HG03521 (cell line): ENCODE measurements at regions not wholly inside any gene's neighbourhood (a gene's known extent, or its start where the extent isn't known, plus 50 kb on each side); places are given as distances from the start of the nearest gene placed in this dataset.
A peak's percentile ranks its signal among the peaks of the same experiment; 100 is the strongest.
"Not testable (repeated sequence)": the region's sequence is repeated elsewhere in the genome, so short reads cannot be mapped to it uniquely, and the experiment has no call there.

Source experiments
- ATAC-seq: cut with Tn5 transposase; IDR thresholded peaks from one replicate; pipeline ENCODE4 v1.9.1; 2021; ENCODE audit warnings: mild to moderate bottlenecking, moderate library complexity; ENCODE audit not compliant: unreplicated experiment

DNA sequence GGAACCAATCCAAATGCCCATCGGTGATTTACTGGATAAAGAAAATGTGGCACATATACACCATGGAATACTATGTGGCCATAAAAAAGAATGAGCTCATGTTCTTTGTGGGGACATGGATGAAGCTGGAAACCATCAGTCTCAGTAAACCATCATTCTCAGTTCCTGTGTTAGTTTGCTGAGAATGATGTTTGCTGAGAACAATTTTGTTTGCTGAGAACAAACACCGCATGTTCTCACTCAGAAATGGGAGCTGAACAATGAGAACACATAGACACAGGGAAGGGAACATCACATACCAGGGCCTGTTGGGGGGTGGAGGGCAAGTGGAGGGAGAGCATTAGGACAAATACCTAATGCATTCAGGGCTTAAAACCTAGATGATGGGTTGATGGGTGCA is 185.5 kb downstream of the ANXA1 start:
- ATAC-seq = not testable (repeated sequence)

DNA sequence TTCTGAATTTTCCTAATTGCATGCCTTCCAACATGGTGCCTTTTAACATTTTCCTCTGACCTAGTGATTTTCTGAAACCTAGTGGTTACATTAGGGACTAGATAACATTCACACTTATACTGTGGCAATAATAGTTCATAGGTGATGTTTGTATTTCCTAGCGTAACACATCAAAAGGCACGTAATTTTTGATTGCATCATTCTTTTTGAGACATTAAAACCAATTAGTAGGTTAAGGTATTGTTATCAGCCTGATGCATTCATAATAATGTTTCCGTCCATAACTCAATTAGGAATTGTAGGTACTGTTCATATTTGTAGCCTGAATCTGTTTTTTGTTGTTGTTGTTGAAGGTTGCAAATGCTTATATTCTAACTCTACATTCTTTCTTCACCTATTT is 192.4 kb downstream of the ANXA1 start:
- no peak for ATAC-seq

DNA sequence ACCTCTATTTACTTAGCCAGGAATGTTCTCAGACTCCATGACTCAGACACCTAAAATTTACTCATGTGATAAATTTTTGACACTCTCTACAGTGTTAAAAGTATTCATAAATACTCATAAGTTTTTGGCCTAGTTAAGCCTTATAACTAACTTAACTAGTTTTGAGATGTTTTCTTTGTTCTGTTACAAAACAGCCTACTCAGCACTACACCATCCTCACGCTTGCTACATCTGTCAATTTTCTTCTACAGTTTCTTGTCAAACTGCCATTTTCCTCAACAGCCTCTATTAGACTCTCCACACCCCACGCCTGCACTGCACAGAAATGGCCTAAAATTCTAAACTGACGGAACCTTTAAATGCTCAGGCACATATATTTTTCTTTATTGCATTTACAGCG is 195.5 kb downstream of the ANXA1 start:
- no peak for ATAC-seq

DNA sequence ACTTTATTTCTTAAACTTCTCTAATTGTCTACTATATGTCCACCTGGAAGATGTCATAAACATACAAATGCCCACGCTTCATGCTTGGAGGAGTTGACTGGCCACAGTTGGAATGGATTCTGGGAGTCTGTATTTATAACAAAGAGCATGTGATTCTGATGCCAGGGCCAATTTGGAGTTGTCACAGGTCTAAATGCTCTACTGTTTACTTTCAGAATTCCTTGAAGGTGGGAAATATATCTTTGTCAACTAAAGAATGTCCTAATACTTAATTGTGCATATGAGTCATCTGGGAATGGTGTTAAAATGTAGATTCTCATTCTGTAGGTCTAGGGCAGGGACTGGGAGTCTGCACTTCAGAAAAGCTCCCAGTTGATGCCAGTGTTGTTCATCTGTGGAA is 196.1 kb downstream of the ANXA1 start:
- no peak for ATAC-seq

DNA sequence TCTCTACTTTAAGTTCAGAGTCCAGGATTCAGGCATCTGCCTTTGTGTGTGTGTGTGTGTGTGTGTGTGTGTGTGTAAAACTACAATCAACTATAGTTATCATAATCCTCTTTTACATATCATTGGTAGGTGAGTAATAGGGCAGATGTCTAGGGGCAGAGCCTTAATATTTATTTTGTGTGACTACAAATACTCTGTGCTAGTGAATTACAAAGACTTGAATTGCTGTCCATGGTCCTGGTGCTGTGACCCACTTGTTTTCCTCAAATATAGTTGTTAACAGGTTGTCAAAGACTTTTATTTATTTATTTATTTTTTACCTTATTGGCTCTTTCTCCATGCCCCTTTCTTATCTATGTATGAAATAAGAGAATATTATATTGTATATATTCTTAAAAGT is 196.8 kb downstream of the ANXA1 start:
- ATAC-seq = no peak

DNA sequence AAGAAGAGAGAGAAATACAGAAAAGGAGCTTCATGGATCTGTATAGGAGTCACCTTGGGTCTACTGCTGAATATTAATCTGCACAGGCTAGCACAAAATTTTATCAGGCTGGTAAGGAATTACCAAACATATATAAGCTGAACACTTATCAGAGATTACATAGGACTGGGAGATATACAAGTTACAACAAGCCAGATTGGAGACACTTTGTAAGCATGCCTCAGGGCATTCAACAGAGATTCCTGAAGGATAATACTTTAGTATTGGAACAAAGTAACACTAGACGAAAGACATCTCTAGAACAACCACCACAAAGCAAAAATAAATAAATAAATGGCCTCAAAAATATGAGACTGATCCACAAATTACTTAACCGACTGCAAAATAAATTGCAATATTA is 197.8 kb downstream of the ANXA1 start:
- no peak for ATAC-seq

DNA sequence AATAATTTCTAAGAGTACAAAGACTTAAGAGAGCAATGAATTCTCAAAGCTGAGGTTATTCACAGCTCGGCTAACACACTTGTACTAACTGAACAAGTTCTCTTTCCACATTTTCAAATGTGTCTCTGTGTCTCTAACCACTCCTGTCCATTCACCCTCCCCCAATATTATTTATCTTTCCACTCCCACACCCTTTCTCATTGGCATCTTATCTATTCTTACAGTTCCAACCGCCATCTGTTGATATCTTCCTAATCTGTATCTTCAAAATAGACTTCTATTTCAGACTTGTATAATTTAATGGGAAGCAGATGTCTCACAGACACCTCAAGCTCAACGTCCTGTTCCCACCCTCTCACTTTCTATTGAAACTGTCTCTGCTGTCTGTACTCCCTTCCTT is 205.9 kb downstream of the ANXA1 start:
- no peak for ATAC-seq

DNA sequence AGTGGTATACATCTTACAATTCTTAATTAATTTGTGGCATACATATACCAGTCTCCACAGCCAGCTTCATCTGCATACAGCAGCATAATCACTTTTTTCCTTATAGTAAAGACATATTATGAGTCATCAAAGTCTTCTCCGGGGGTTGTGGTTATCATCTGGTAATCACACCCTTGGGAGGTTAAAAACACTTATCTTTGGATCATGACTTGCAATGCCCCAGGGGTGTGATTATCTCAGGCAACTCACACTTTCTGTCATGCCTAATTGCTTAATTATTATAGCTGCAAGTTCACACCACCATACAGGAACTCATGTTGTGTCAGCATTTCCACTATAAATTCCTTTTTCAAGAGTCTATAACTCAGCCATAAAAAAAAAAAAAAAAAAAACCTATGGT is 218.4 kb downstream of the ANXA1 start:
- no peak for ATAC-seq

DNA sequence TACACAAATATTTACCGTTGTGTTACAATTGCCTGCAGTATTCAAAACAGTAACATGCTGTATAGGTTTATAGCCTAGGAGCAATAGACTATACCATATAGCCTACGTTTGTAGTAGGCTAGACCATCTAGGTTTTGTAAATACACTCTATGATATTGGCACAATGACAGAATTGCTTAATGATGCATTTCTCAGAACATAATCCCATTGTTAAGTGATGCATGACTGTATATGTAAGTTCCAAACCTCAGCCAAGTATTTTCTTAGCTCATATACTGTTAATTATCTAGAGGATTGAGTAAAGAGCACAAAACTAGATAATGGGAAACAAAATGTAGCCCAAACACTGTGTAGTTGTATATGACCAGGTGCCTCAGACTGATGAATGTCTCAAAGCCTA is 220.1 kb downstream of the ANXA1 start:
- no peak for ATAC-seq

DNA sequence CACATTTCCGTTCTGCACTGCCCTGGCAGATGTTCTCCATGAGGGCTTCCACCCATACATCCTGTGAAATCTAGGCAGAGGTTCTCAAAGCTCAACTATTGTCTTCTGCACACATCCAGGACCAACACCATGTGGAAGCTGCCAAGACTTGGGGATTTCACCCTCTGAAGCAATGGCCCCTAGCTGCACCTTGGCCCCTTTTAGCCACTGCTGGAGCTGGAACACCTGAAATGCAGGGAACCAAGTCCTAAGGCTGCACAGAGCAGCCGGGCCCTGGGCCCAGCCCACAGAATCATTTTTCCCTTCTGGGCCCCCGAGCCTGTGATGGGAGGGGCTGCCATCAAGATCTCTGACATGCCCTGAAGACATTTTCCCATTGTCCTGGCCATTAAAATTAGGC is 228.7 kb downstream of the ANXA1 start:
- no peak for ATAC-seq

DNA sequence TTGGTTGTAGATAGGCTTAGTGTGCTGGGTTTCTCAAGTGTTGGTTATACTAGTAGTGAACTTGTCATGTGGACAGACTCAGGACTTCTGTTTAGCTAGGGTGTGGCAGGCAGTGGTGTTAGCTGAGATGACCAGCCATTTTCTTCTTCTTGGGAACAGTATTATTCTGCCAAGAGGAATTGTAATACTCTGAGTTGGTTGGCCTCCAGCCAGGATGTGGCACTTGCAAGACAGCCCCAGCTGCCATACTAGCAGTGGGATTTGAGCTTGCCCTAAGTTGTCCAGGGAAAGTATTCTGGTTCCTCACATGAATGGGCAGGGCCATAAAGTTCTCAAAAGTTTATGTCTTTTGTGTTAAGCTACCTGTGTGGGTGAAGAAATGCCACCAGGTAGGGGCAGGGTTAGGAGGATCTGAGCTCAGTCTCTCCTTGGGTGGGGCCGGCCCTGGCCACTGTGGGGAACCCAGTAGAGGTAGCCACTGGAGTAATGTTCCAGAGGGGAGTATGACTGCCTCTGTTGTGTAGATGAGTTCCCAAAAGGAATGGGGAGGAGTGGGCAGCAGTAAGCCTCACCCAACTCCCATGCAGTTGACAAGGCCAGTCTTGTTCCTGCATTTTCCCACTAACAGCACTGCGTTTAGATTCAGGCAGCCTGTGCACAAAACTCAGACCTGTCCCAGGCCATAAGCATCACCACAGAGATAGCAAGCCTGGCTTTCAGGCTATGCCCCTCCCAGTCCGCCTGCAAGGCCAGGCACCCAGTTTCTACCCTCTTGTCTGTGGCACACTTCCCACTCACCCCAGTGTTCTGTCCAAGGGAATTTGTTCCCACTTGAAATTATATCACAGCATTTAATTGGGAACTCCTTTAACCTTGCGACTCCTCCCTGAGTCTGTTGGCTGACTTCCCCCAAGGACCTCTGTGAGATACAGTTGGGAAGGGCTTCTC is 250.7 kb downstream of the ANXA1 start:
- no peak for ATAC-seq

DNA sequence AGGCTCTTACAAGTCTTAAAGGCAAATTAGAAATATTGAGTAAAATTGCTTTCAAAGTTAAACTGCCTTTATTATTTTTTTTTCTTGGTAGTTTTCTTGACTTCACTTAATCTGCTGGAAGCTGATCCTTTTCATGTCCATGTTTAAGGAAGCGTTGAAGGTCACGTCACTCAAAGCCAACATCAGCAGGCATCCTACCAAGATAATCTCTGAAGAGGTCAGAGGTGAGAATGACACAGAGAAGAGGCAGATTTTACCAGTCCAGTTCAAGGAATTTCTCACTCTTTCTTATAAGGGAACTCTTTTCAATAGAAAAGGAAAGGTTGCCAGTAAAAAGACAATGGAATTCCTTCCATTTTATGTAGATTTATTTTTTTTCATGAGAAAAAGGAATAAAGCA is 259.8 kb downstream of the ANXA1 start:
- no peak for ATAC-seq

DNA sequence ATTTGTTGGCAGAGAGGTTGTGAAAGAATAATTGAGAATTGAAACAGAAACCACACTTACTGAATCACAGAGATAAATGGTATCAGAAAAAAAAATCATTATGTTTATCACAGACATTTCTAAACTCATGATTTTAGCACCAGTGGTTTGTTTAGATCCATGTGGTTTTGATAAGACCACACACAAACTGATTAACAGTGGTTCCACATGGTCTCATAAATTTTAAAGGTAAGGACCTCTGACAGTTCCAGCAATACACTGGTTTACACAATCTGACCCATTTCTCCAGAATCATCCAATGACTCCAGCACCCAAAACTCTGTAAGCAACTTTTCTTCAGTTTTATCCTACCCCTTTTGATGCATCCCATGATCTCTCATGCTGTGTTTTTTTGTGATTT is 261.2 kb downstream of the ANXA1 start:
- ATAC-seq = no peak

DNA sequence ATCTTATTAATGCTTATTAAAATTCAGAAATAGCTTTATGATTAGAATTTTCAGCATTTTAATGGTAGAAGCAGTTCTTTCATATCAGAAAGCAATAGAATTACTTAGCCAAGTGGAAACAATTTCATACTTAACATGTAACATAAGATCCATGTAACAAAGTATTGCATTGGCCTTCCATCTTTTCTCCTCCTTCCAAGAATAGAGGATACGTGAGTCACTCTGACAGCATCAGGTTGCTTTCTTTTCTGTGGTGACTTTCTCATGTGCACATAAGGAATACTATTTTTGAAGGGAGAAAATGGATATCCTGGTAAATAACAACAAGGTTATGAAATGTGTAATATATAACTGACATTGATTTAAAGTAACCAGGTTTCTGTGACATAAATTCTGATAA is 272.2 kb downstream of the ANXA1 start:
- no peak for ATAC-seq

DNA sequence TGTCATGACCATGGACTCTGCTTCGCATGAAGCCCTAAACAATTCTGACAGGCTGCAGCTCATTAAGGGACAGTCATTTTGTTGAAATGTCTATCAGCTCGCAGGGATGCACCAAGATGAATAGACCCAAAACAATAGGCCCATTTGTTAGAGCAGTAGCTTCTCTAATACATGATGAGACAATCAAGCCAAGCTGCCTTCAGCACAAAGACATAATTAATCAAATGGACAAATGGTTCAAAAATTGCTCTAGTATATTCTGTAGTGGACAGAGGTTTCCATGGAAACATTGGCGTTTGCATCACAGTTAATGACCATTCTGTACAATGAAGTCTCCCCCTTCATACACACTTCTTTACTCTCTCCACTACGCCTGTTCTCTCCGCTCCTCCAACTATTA is 274.6 kb downstream of the ANXA1 start:
- ATAC-seq = no peak

DNA sequence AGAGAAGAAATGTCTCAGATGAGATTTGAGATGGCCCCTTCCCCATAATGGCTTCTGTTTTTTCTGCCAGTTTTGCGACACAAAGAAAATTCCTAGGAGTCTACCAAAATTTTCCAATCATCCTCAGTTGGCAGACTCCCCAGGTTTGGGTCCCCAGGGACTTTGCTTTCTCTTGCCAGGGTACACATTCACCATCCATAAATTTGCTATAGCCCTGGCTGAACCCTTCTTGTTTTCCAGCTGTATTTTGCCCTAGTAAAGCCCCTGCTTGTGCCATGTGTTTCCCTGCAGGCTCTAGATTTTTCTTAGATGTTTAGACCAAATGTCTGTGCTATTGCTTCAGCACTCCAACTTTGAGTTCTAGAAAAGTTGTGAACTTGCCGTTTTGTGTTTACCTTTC is 283.2 kb downstream of the ANXA1 start:
- ATAC-seq = no peak

DNA sequence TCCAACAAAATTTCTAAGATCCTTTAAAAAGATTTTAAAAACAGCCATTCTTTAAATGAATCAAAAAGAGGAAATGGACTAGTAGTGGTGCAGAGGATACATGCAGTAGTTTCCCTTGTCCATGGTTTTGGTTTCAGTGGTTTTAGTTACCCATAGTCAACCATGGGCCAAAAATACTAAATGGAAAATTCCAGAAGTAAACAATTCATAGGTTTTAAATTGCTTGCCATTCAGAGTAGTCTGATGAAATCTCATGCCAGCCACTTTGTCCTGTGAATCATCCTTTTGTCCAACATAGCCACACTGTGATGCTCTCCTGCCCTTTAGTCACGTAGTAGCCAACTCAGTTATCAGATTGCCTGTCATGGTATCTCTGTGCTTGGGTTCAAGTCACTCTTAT is 286.1 kb downstream of the ANXA1 start:
- peak; percentile 79 for ATAC-seq

DNA sequence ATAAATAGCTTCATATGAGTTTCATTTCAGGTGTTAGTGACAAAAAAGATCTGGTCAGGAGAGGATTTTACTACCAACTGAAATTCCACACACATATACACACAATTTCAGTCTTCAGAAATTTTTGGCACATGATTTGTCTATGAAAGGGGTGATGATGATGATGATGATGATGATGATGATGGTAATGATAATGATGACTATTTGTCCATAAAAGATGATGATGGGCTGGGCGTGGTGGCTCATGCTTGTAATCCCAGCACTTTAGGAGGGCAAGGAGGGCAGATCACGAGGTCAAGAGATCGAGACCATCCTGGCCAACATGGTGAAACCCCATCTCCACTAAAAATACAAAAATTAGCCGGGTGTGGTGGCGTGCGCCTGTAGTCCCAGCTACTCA is 288.2 kb downstream of the ANXA1 start:
- not testable (repeated sequence) for ATAC-seq

DNA sequence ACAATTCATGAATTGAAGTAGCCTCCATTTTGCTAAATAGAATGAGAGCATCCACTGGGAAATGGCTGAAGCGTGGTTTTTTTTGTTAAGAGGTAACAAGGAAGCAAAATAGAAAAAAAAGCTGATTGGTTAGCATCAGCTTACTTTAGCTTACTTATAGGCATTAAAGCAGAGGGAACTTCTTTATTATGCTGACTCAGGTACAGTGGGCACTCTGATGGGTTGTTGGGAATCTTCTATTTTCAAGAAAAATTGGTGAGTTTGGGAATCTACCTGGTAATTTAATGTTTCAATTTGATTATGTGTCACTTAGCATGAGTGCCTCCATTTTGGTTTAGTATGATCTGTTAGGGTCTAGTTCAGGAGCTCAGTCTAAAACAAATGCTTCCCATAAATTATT is 289.6 kb downstream of the ANXA1 start:
- no peak for ATAC-seq

DNA sequence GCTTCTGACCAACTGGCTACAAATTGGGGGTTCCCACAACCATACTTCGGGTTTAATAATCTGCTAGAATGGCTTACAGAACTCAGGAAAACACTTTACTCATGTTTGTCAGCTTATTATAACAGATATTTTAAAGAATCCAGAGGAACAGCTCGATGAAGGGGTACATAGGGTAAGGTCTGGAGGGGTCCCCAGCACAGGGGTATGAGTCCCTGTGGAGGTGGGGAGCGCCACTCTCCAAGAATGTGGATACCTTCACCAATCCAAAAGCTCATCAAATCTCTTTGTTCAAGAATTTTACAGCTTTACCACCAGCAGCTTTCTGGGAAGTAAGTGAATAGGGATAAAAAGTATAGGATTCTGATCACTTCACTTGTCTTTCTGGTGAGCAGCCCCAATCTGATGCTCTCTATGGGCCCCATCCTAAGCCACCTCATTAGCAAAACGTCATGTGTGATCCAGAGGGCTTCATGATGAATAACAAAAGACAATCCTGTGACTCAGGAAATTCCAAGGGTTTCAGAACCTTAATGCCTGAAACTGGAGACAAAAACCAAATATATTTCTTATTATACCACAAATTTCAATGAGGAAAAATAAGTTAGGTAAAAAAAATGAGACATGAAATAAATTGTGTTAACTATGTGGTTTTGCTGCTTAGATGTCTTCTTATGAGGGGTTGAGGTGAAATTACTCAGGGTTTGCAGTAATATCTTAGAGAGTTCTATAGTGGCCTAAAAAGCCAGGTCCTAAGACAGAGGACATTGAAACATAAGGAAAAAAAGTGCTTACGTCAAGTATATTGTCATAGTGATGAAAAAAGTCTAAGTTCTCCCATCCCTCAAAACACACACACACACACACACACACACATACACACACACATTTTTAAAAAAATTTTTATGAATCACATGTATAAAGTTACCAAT is 290.5 kb downstream of the ANXA1 start:
- ATAC-seq = no peak

DNA sequence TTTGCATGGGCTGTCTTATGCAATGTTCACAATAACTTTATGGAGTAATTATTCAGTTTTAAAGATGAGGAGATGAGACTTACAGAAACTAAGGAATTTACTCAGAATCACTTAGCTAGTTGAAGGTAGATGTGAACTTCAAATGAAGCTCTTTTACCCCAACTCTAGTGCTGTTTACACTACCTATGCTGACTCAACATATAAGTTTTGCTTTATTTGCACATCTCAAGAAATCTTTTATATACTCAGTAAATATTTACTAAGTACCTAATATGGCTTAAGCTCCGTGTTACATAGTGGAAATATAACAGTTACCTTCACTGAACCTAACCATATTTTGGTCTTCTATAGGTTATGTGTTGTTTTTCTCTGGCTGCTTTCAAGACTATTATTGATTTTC is 293.2 kb downstream of the ANXA1 start:
- ATAC-seq = no peak

DNA sequence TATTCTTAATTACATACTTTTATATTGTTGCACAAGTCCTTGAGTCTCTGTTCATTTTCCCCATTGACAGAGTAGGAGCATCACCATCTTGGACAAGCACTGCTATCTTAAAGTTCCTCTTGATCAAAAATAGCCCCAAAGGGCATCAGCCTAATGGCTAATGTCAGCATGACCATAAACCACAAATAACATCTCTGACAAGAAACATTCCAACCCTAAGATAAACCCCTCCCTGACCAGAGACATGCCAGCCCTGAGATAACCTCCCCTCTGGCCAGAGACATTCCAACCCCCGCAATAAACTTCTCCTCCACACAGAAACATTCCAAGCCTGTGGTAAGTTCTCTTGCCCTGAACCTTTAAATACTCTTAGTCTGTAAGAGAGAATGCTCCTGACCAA is 293.7 kb downstream of the ANXA1 start:
- not testable (repeated sequence) for ATAC-seq
